Spleen (tissue), 11 donors: ENCODE measurements at regions not wholly inside any gene's neighbourhood (a gene's known extent, or its start where the extent isn't known, plus 50 kb on each side); places are given as distances from the start of the nearest gene placed in this dataset.

ENCODE experiments used
- DNase-seq: peaks from one replicate; pipeline ENCODE4 v3.0.0-alpha.2; 2020
- H3K27ac ChIP-seq, 8 donors: fragments of 200-600 bp; sonication (generic) in 7 of 8; 1 replicate in 4 of 8; 2 replicates in 4 of 8; pipeline versions ENCODE4 v1.5.0 to v1.8.0; 2016 to 2021; ENCODE audit warnings: inconsistent platforms in 4 of 8, mild to moderate bottlenecking in 4 of 8, moderate library complexity in 1 of 8
- H3K27me3 ChIP-seq, 7 donors: fragments of 200-600 bp; sonication (generic) in 6 of 7; replicated peaks in 1 of 7; 1 replicate in 4 of 7; 2 replicates in 3 of 7; pipeline versions ENCODE4 v1.5.0 to v1.8.0; 2016 to 2021; ENCODE audit warnings: inconsistent platforms in 3 of 7, mild to moderate bottlenecking in 1 of 7
- H3K36me3 ChIP-seq, 6 donors: fragments of 200-600 bp; sonication (generic) in 5 of 6; 1 replicate in 4 of 6; 2 replicates in 2 of 6; pipeline versions ENCODE4 v1.5.0 to v1.8.0; 2016 to 2021; ENCODE audit warnings: inconsistent platforms in 2 of 6
- H3K4me1 ChIP-seq, 6 donors: fragments of 200-600 bp; sonication (generic) in 5 of 6; 1 replicate in 3 of 6; 2 replicates in 3 of 6; pipeline versions ENCODE4 v1.5.0 to v1.8.0; 2016 to 2021; ENCODE audit warnings: inconsistent platforms in 3 of 6
- H3K4me3 ChIP-seq, 8 donors: fragments of 200-600 bp; sonication (generic) in 7 of 8; 1 replicate in 4 of 8; 2 replicates in 4 of 8; pipeline versions ENCODE4 v1.5.0 to v1.8.0; 2016 to 2021; ENCODE audit warnings: inconsistent platforms in 4 of 8, mild to moderate bottlenecking in 4 of 8, moderate library complexity in 2 of 8
- H3K9me3 ChIP-seq, 8 donors: fragments of 200-600 bp; sonication (generic) in 7 of 8; 1 replicate in 4 of 8; 2 replicates in 4 of 8; pipeline versions ENCODE4 v1.5.0 to v1.8.0; 2016 to 2021; ENCODE audit warnings: inconsistent platforms in 4 of 8
- POLR2A ChIP-seq, 3 donors: fragments of 450-650 bp; IDR thresholded peaks; one replicate each; pipeline ENCODE4 v1.5.1; 2017; ENCODE audit warnings: antibody characterized with exemption in 3 of 3, mild to moderate bottlenecking in 1 of 3
- POLR2AphosphoS5 ChIP-seq, 3 donors: sonication (generic); formaldehyde crosslinking; IDR thresholded peaks; one replicate each; pipeline ENCODE4 v1.5.1; 2017; ENCODE audit warnings: antibody characterized with exemption in 3 of 3
- WGBS, 5 donors: extraction: QIAGEN DNeasy Blood & Tissue Kit in 3 of 5; methylation state at CpG; one replicate each; pipeline versions ENCODE4 v1.1.5 to v1.1.7; 2013 to 2018; 5-methylcytosine and 5-hydroxymethylcytosine counted together
- intact Hi-C: fragments of 100-400 bp; cut with DNase I; formaldehyde crosslinking; loops from one replicate; pipeline ENCODE4 v1.15.0; 2023; ENCODE audit warnings: low total_unique reads
- TF ChIP-seq, protein P1 (sequence below), 11 experiments: fragments of 200-600 bp in 7 of 11; fragments of 450-650 bp in 4 of 11; sonication (generic) in 4 of 11; IDR thresholded peaks in 8 of 11; conservative IDR thresholded peaks in 3 of 11; 1 replicate in 7 of 11; 2 replicates in 4 of 11; pipeline versions ENCODE4 v1.4.0 to v1.8.0; 2016 to 2021; ENCODE audit warnings: antibody characterized with exemption in 11 of 11, inconsistent platforms in 4 of 11, mild to moderate bottlenecking in 1 of 11
- donor health status: healthy with polysubstance abuse.
- donor health status: DM: no; HTN: no; CAD: no; lungs with moderate emphysema.
- donor health status: DM: no; HTN: no; CAD: no.
- donor health status: Bipolar disorder and iron deficiency.
- donor health status: healthy.
- donor health status: DM: no; HTN: no; CAD: no.
- donor health status: DM: yes; HTN: yes; CAD: no.

GRCh38 chr10:33064706-33065105 lies 106.7 kb upstream of the ITGB1 start:
- Histone ChIP-seq H3K27ac (no peak overlapping the region), H3K4me1 (no peaks in the 10 kb centered on the region), H3K27me3 (no peaks in the 10 kb centered on the region), H3K36me3 (no peaks in the 10 kb centered on the region), H3K4me3 (no peak overlapping the region), H3K9me3 (no peaks in the 10 kb centered on the region)
- intact Hi-C loops, result no loop called here
- DNase-seq, result no peak
- WGBS, 5 donors, result 88 to 96% (median 90%) methylated on average over 1 of the region's 1 CpG
- TF ChIP-seq POLR2A (IDR thresholded peaks at IDR 0.05), result no peak
- no peak for TF ChIP-seq POLR2AphosphoS5 (IDR thresholded peaks at IDR 0.05)
- TF ChIP-seq, protein P1, sequence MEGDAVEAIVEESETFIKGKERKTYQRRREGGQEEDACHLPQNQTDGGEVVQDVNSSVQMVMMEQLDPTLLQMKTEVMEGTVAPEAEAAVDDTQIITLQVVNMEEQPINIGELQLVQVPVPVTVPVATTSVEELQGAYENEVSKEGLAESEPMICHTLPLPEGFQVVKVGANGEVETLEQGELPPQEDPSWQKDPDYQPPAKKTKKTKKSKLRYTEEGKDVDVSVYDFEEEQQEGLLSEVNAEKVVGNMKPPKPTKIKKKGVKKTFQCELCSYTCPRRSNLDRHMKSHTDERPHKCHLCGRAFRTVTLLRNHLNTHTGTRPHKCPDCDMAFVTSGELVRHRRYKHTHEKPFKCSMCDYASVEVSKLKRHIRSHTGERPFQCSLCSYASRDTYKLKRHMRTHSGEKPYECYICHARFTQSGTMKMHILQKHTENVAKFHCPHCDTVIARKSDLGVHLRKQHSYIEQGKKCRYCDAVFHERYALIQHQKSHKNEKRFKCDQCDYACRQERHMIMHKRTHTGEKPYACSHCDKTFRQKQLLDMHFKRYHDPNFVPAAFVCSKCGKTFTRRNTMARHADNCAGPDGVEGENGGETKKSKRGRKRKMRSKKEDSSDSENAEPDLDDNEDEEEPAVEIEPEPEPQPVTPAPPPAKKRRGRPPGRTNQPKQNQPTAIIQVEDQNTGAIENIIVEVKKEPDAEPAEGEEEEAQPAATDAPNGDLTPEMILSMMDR (IDR thresholded peaks at IDR 0.05 in 8 of 11, conservative IDR thresholded peaks at IDR 0.05 in 3 of 11), result no peak

GRCh38 chr10:33057620-33058019 lies 99.6 kb upstream of the ITGB1 start:
- TF ChIP-seq POLR2AphosphoS5 (IDR thresholded peaks at IDR 0.05) (no peak), POLR2A (IDR thresholded peaks at IDR 0.05) (no peak)
- TF ChIP-seq, protein P1 (IDR thresholded peaks at IDR 0.05 in 8 of 11, conservative IDR thresholded peaks at IDR 0.05 in 3 of 11), result no peak
- no peak overlapping the region for H3K4me3 ChIP-seq
- H3K36me3 ChIP-seq, result no peaks in the 10 kb centered on the region
- no peak for DNase-seq
- intact Hi-C loops, result no loop called here
- H3K27me3 ChIP-seq, result no peaks in the 10 kb centered on the region
- H3K4me1 ChIP-seq, result peaks cover 0 to 5% (median 0%) of the 10 kb centered on the region in 6 donors
- WGBS, 5 donors, result 90 to 94% (median 93%) methylated on average over 12 of the region's 12 CpGs
- no peak overlapping the region for H3K27ac ChIP-seq
- H3K9me3 ChIP-seq, result no peaks in the 10 kb centered on the region

GRCh38 chr10:33056828-33057596 lies 99.0 kb upstream of the ITGB1 start:
- intact Hi-C loops, result no loop called here
- no peak overlapping the region for H3K27ac ChIP-seq
- 65 to 81% (median 76%) methylated on average over 4 of the region's 4 CpGs for WGBS, 5 donors

GRCh38 chr10:33055625-33056024 lies 97.6 kb upstream of the ITGB1 start:
- H3K27ac ChIP-seq, result no peak overlapping the region
- no peaks in the 10 kb centered on the region for H3K9me3 ChIP-seq
- no peaks in the 10 kb centered on the region for H3K36me3 ChIP-seq
- H3K4me1 ChIP-seq, result peaks cover 0 to 5% (median 0%) of the 10 kb centered on the region in 6 donors
- intact Hi-C loops, result no loop called here
- no peak for DNase-seq
- TF ChIP-seq POLR2AphosphoS5 (IDR thresholded peaks at IDR 0.05) (no peak), POLR2A (IDR thresholded peaks at IDR 0.05) (no peak)
- TF ChIP-seq, protein P1 (IDR thresholded peaks at IDR 0.05 in 8 of 11, conservative IDR thresholded peaks at IDR 0.05 in 3 of 11), result no peak
- H3K4me3 ChIP-seq, result no peak overlapping the region
- no peaks in the 10 kb centered on the region for H3K27me3 ChIP-seq

More at GRCh38 chr10:33056828-33057596, 99.0 kb upstream of the ITGB1 start:
- no peak for DNase-seq
- TF ChIP-seq POLR2A (IDR thresholded peaks at IDR 0.05), result no peak
- no peak for TF ChIP-seq POLR2AphosphoS5 (IDR thresholded peaks at IDR 0.05)
- TF ChIP-seq, protein P1 (IDR thresholded peaks at IDR 0.05 in 8 of 11, conservative IDR thresholded peaks at IDR 0.05 in 3 of 11), result no peak
- no peaks in the 10 kb centered on the region for H3K36me3 ChIP-seq
- no peak overlapping the region for H3K4me3 ChIP-seq
- no peaks in the 10 kb centered on the region for H3K9me3 ChIP-seq
- H3K27me3 ChIP-seq, result no peaks in the 10 kb centered on the region
- H3K4me1 ChIP-seq, result peaks cover 0 to 5% (median 0%) of the 10 kb centered on the region in 6 donors
